ENCODE measurements at regions not wholly inside any gene's neighbourhood (a gene's known extent, or its start where the extent isn't known, plus 50 kb on each side); places are given as distances from the start of the nearest gene placed in this dataset.

GRCh38 chr10:8722835-8723234 is 668.3 kb downstream of the GATA3 start:
- DNase-seq (ENCODE audit: extremely low read depth in 1 of 2, low read depth in 1 of 2): no peak

GRCh38 chr10:8725343-8725742 is 670.9 kb downstream of the GATA3 start:
- DNase-seq (ENCODE audit: extremely low read depth in 1 of 2, low read depth in 1 of 2): no peak

- no peak for DNase-seq (ENCODE audit: extremely low read depth in 1 of 2, low read depth in 1 of 2)
Observed at GRCh38 chr10:8726084-8726778, 671.7 kb downstream of the GATA3 start.

- no peak for DNase-seq (ENCODE audit: extremely low read depth in 1 of 2, low read depth in 1 of 2)
Observed at GRCh38 chr10:8726779-8727084, 672.2 kb downstream of the GATA3 start.

GRCh38 chr10:8731121-8732095 is 676.9 kb downstream of the GATA3 start:
- DNase-seq (ENCODE audit: extremely low read depth in 1 of 2, low read depth in 1 of 2): no peak

- no peak for DNase-seq (ENCODE audit: extremely low read depth in 1 of 2, low read depth in 1 of 2)
Observed at GRCh38 chr10:8738987-8739386, 684.5 kb downstream of the GATA3 start.

- no peak for DNase-seq (ENCODE audit: extremely low read depth in 1 of 2, low read depth in 1 of 2)
Observed at GRCh38 chr10:8752146-8752843, 697.8 kb downstream of the GATA3 start.

- DNase-seq (ENCODE audit: extremely low read depth in 1 of 2, low read depth in 1 of 2): no peak
Observed at GRCh38 chr10:8758029-8758428, 703.5 kb downstream of the GATA3 start.

GRCh38 chr10:8766899-8767298 is 712.4 kb downstream of the GATA3 start:
- no peak for DNase-seq (ENCODE audit: extremely low read depth in 1 of 2, low read depth in 1 of 2)

GRCh38 chr10:8767591-8767990 is 713.1 kb downstream of the GATA3 start:
- DNase-seq (ENCODE audit: extremely low read depth in 1 of 2, low read depth in 1 of 2): no peak

- no peak for DNase-seq (ENCODE audit: extremely low read depth in 1 of 2, low read depth in 1 of 2)
Observed at GRCh38 chr10:8768341-8768740, 713.9 kb downstream of the GATA3 start.

- no peak for DNase-seq (ENCODE audit: extremely low read depth in 1 of 2, low read depth in 1 of 2)
Observed at GRCh38 chr10:8768852-8769251, 714.4 kb downstream of the GATA3 start.

- DNase-seq (ENCODE audit: extremely low read depth in 1 of 2, low read depth in 1 of 2): no peak
Observed at GRCh38 chr10:8776926-8777622, 722.6 kb downstream of the GATA3 start.

GRCh38 chr10:8778713-8779112 is 724.2 kb downstream of the GATA3 start:
- no peak for DNase-seq (ENCODE audit: extremely low read depth in 1 of 2, low read depth in 1 of 2)

- no peak for DNase-seq (ENCODE audit: extremely low read depth in 1 of 2, low read depth in 1 of 2)
Observed at GRCh38 chr10:8787649-8788048, 733.2 kb downstream of the GATA3 start.

GRCh38 chr10:8790390-8790789 is 735.9 kb downstream of the GATA3 start:
- DNase-seq (ENCODE audit: extremely low read depth in 1 of 2, low read depth in 1 of 2): no peak

- no peak for DNase-seq (ENCODE audit: extremely low read depth in 1 of 2, low read depth in 1 of 2)
Observed at GRCh38 chr10:8794860-8795259, 740.4 kb downstream of the GATA3 start.

- DNase-seq (ENCODE audit: extremely low read depth in 1 of 2, low read depth in 1 of 2): no peak
Observed at GRCh38 chr10:8800426-8800825, 745.9 kb downstream of the GATA3 start.

- DNase-seq (ENCODE audit: extremely low read depth in 1 of 2, low read depth in 1 of 2): no peak
Observed at GRCh38 chr10:8803992-8804391, 749.5 kb downstream of the GATA3 start.

GRCh38 chr10:8810677-8811076 is 756.2 kb downstream of the GATA3 start:
- no peak for DNase-seq (ENCODE audit: extremely low read depth in 1 of 2, low read depth in 1 of 2)

GRCh38 chr10:8811201-8811600 is 756.7 kb downstream of the GATA3 start:
- DNase-seq (ENCODE audit: extremely low read depth in 1 of 2, low read depth in 1 of 2): no peak
